T follicular helper cell (primary cell): ENCODE measurements at regions not wholly inside any gene's neighbourhood (a gene's known extent, or its start where the extent isn't known, plus 50 kb on each side); places are given as distances from the start of the nearest gene placed in this dataset.

Source experiments
- DNase-seq: peaks from one replicate; pipeline ENCODE4 v3.0.0-alpha.2; 2020; ENCODE audit warnings: low read depth

DNA sequence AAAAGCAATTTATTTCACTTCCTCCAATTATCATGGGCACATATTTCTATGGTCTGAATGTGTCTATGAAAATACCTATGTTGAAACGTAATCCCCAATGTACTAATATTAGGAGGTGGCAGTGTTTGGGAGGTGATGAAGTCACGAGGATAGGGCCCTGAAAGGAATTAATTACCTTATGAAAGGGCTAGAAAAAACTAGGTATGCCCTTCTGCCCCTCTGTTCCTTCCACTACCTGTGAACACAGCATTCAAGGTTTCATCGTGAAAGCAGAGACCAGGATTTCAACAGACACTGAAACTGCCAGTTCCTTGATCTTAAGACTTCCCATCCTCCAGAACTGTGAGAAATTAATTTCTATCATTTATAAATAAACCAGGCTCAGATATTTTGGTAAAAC is 1037.1 kb upstream of the C9orf72 start:
- no peak for DNase-seq

DNA sequence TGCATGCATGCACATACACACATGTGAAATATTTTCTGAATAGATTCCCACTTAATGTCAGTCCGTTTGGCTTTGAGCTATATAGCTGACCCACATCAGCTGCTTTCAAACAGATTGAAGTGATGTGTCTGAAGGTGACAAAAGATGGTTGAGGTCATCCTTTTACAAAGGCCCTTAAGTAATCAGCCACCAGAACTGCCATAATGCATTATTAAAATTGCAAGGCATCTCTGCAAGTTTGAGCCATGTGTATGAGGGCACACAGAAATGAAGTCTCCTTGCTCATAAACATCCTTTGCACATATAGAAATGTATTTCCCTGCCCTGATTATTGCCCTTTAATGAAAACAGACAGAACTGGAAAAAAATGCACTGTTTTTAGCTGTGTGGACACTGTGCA is 1043.0 kb upstream of the C9orf72 start:
- DNase-seq, result no peak

DNA sequence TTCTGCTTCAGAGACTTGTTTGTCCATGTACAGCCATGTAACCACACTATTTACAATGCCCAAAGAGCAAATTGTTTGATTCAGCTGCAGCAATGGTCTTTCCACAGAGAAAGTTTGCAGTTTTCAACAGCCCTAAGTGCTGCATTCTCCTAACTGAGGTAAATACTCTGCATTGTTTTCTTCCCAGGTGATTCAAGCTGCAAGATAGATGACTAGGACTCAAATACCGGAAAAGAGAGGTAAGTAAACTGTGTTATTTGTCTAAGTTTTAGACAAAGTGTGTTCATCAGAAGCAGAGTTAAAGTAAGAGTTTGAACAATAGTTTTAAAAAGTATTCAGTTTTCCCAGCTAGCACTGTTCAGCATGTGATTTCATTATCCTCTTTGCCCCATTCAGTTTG is 1046.7 kb upstream of the C9orf72 start:
- DNase-seq, result no peak

DNA sequence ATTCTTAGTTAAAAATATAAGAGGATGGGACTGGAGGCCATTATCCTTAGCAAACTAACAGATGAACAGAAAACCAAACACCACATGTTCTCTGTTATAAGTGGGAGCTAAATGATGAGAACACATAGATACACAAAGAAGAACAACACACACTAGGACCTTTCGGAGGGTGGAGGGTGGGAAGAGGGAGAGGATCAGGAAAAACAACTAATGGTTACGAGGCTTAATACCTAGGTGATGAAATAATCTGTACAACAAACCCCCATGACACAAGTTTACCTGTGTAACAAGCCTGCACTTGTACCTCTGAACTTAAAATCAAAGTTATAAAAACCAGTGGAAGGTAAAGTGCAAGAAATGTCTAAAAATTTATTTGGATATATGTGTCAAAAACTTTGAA is 1047.4 kb upstream of the C9orf72 start:
- DNase-seq, result no peak

DNA sequence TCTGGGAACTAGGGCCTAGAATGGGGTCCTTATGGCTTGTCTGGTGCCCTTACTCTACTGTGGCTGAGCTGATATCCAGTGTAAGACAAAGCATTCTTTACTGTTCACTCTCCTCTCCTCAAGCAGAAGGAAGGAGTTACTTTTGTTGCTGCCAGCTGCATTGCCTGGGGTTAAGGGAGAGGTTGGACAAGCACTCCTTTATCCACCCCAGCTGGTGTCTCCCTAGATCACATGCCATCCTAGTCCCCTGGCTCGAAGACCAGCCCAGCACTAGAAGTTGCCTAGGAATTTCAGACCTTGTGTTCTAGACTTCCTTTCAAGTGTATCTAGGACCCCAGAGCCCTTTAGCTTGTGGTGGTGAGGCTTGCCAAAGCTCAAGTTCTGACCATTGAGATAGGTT is 1051.5 kb upstream of the C9orf72 start:
- DNase-seq, result no peak

DNA sequence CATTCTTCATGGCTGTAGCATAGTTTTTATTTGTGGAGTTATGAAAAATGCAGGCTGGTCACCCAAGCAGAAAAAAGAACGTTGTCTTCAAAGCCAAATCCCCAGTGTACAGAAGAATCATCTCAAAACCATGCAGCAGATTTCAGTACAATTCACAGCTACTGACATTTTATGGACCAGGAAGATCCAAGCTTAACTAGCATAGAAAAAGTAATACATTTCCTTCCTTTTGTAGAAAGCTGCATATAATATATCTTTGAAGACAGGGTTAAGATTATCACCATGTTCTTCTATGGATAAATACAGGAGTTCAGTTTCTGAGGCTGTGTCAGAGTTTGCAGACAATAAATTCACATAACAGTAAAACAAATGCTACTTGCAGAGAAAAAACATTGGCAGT is 1054.8 kb upstream of the C9orf72 start:
- no peak for DNase-seq

DNA sequence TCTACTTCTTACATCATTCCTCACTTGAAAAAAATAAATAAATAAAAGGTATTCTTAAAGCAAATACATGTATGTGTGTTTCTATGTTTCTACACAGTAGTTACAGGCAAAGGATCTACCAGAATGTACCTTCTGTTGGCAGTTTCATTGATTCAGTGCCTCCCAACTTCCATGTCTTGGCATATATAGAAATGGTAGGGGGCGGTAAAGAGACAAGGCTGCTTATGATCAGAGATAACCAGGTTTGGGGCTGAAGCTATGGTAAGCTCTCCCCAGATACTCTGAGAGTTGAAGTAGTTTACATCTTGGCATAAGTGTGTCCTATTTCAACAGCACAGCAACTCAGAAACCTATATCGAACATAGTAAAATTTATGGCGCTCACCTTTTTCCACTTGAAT is 1075.4 kb upstream of the C9orf72 start:
- no peak for DNase-seq

DNA sequence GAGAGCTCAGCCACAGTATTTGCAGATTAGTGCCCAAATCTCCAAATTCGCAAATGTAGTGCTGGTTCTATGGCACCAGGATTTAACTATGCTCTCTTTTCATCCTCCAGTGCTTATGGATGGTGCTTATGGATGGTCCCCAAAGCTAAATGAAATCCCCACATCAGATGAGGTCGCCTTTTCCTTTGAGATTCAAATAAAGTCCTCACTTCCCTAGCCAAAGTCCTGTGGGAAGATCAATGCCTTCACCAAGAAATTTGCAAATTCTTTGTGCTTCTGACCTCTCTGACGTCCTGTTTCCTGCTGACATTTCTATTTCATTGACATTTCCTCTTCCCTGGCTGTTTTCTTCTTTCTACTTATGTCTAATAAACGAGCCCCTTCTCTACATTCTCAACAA is 1077.0 kb upstream of the C9orf72 start:
- DNase-seq, result no peak

DNA sequence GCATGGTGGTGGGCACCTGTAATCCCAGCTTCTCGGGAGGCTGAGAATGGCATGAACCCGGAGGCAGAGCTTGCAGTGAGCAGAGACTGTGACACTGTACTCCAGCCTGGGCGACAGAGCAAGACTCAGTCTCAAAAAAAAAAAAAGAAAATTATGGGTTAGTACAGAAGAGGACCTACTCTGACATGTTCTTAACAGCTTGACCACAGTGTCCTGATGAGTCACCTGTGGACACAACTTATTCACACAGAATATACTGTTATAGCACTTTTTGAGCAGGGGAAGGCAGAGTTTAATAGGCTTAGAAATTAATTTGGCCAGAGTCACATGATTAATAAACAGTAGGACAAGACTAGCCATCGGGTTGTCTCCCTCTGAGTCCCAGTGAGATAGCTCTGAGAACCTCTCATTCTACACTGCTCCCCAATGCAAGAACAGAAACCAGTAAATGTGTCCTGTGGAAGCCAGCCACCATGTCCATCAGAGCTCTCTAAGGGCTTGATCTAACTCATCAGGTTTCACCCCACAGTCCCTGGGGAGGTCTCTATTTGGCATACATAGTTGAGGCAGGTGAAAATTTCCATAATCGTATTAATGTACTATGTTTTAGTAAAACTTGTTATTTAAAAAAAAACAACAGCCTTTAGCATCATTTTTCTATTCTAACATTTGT is 1077.9 kb upstream of the C9orf72 start:
- DNase-seq, result no peak

DNA sequence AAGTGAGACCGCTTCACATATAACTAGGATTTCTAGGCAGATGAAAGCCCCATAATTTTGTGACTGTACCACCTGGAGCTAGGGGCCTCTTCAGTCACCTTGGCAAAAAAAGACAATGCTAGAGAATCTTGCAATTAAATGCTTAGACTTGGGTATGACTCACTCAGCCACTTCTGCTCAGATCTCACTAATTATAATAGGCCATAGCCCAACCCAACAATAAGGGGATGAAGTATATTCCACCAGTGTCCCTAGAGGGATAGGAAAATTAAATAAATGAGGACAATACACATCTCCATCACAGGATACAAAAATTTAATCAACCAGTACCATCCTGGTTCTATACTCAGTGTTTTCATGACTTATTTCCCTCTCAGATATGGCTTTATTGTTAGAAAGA is 1079.9 kb upstream of the C9orf72 start:
- DNase-seq, result no peak

DNA sequence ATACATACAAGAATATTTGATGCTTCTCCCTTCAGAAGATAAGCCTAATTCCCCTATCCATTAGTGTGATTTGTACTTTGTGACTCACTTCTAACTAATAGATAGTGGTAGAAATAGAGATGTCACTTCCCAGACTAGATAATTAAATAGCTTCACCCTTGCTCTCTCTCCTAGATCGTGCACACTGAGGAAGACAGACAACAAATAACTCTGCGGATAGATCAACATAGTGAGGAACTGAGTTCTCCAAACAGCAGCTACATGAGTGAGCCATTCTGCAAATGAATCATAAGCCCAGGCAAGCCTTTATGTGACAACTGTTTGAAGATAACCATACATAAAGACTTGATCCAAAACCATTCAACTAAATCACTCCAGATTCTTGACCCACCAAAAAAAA is 1083.4 kb upstream of the C9orf72 start:
- no peak for DNase-seq

DNA sequence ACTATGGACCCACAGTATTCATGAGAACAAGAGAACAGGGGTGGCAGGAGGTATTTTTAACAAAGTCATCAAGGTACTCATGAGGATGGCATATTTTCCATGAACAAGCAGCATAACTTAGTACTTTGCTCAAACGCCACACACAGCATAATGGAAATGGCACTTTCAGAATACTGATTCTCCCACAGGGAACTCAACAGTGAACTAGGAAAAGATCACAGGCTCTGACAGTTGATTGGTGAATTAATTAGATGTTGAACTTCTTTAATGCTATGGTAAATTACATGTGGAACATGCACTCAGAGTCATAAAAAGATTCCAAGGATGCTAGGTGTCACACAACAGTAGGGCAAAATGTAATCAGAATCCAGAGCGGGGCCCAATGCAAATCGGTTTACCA is 1088.6 kb upstream of the C9orf72 start:
- no peak for DNase-seq

DNA sequence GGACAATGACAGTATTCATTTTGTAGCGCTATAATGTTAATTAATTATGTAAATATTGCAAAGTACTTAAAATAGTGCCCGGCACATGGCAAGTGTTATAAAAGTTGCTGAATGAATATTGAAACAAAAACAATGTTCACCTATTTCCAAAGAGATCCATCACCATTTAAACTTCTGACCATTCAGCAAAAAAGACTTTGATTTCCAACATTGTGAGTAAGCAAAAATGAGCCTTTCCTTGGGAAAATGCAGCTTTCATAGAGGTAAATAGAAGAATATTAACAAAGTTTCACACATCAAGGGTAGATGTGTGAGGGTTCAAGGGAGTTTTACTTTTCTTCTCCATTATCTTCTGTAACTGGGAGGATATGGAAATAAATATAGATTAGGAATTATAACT is 1089.4 kb upstream of the C9orf72 start:
- no peak for DNase-seq

DNA sequence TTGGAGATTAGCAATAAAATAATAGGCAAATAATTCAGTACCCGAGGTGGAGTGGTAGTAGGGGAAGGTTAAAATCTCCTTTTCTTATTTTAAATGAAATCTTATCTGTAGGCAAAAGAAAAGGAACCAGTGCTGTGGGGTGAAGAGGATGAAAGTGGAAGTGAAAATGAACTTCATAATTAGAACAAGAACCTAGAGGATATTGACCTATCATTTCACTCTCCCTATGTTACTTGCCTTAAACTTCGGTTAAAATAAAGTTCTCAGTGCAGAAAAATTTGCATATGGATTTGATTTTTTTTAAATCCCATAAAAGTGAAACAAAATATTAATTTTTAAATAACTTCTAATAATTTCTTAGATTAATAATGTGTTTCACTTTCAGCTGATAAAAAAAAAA is 1094.9 kb upstream of the C9orf72 start:
- no peak for DNase-seq

DNA sequence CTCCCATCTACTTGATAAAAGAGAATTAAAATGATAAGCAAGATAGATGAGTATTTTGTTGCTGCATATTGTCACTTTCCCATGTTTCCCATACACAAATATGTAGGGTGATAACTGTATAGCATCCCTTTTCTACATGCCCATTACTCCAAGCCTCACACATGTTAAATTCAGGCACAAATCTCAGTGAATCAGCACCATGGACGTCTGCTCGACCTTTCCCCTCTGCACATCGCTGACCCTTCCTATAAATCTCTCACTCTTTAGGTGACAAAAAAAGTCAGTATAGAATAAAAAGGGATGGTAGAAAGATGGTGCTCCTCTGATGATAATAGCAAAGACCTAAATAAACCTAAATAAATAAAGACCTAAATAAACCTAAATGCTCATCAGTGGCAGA is 1097.7 kb upstream of the C9orf72 start:
- DNase-seq, result no peak

DNA sequence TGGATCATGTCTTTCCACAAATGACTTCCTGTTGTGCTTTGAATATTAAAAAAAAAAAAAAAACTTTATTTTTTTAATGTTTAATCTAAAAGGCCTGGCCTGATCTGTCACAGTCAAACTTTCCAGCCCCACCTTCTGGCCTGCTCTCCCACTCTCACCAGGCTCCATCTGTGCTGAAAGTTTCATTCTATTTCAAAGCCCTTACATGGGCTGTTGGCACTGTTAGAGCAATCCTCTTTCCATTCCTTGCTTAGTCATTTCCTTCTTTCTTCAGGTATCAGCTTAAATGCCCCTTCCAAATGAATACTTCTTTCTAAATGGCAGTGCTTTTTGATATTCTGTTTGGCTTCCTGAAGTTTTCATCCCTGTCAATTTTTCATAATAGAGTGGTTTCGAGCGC is 1104.8 kb upstream of the C9orf72 start:
- DNase-seq, result no peak

DNA sequence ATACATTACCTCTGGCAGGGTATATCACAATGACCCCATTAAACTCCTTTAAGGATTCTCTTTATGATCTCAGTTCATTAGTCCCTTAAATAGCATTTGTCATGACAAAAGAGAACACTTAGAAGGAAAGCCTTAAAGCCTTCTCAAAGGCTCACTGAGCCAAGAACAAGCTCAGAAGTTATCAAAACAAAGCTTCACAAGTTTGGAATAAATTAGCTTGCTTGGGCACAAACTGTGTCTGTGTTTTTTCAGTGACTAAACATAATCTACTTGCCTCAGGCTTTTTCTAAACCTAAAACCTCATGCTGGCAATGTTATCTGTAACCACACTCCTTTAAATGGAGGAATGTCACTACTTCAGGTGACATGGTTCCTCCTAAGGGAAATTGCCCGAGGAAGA is 1114.9 kb upstream of the C9orf72 start:
- no peak for DNase-seq

DNA sequence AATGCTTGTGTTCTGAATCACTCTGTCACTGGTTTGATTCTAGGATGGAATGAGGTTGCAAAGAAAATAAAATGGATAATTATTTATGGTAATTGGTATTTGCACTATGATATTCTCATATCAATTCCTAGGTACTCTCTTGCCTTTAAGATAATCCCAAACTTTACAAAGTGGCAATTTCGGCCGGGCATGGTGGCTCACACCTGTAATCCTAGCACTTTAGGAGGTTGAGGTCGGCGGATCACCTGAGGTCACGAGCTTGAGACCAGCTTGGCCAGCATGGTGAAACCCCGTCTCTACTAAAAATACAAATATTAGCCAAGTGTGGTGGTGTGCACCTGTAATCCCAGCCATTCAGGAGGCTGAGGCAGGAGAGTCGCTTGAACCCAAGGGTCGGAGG is 1118.7 kb upstream of the C9orf72 start:
- no peak for DNase-seq

DNA sequence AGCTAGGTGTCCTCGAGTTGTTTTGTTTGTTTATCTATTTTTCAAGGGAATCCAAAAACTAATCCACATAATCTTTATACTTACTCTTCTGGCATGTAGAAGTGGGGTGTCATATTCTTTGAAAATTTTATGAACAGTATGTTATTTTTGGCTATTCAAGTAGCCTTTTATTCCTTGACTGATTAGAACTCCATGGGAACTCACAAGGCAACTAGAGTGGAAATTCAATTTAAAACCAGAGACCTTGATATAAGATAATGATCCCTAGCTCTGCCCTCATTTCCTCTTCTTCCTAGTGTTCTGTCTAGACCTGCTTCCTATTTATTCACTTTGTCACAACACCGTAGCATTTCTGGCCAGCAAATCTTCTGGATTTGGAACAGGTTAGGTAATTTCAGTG is 1123.7 kb upstream of the C9orf72 start:
- no peak for DNase-seq

DNA sequence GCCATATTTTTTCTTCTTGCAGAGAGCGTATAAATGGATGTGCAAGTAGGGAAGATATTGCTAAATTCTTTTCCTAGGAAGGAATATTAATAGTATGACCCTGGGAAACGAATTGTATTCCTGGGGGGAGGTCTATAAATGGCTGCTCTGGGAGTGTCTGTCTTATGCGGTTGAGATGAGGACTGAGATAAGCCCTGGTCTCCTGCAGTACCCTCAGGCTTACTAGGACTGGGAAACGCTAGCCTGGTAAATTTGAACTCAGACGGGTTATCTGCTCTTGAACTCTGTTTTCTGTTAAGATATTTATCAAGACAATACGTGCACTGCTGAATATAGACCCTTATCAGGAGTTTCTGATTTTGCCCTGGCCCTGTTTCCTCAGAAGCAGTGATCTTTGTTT is 1126.4 kb upstream of the C9orf72 start:
- DNase-seq, result no peak

DNA sequence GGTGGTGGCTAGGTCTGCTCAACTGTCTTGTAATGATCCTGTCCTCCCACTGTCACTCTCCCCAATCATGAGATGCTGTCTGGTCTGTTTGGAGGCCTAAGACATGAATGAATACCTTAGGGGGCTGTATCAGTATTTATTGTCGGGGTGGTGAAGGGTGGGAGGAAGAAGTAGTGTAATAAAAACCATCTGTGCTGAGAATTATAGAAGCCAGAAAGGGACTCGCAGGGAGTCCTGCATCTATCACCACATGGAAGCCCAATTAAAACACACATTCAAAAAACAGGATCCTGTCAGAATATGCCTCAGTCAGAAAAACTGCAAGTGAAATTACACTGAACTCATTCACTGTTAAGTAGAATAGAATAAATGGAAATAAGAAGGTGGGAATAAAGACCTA is 1134.3 kb upstream of the C9orf72 start:
- no peak for DNase-seq

DNA sequence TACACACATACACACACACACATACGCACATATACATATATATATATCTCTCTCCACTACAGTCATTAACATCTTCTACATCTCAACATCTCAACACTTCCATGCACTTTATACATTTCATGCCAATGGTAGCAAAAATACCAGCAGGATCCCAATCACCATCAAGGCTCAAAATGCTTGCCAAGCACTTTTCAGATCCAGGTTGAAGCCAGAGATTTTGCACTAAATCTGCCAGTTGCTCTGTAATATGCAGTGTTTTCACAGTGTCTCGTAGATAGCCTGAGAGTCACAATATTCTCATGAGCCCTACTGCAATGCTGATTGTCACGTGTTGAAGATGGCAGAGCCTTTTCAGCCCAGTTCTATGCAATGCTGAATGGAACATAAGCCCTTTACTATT is 1140.9 kb upstream of the C9orf72 start:
- DNase-seq, result no peak

DNA sequence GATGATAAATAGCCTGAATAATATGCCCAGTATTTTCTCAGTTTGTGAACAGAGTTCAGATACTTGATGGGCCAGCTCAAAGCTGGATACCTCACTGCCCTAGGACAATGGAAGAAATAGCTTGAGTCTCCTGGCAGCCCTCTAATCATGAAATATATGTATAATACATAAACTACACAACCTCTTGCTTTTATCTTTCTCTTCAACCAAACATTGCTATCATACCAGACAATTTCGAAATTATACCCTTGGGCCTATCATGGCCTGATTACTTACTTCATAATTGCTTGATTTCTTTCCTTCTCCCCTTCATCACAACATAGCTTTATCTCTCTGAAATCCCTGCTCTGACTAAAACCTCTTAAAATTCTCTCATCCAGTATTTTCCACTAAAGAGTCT is 1144.9 kb upstream of the C9orf72 start:
- no peak for DNase-seq

DNA sequence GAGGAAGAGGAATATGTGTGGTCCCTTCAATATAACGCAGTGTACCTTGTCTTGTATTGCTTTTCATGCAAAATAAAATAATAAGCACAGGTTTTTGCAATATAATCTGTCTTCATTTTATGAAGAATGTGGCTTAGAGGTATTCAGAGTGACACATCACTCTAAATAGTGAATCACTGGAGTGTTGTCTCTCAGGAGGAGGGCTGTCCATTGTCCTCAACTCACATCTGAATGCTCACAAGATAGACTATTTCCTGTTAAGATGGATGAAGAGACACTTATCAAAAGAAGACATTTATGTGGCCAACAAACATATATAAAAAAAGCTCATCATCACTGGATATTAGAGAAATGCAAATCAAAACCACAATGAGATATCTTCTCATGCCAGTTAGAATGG is 1147.5 kb upstream of the C9orf72 start:
- DNase-seq, result no peak

DNA sequence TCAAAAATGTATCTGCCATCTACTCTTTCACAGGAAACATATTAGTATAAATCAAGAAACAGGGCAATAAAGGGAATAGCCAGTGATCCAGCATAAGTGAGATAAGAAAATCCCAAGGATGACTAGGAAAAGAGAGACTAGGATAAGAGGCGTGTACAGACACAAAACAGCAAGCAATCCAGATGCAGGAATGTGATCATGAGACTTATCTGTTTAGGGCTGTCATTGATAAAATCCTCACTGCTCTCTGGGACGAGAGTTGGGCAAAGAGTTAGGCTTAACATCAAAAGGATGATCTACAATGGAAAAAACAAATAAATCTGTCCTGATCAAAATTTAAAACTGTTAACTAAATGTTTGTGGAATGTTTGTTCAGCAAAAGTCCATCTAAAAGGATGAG is 1156.8 kb upstream of the C9orf72 start:
- no peak for DNase-seq
